ENCODE measurements at regions not wholly inside any gene's neighbourhood (a gene's known extent, or its start where the extent isn't known, plus 50 kb on each side); places are given as distances from the start of the nearest gene placed in this dataset.

- no peak for DNase-seq (ENCODE audit: low spot score)
- in situ Hi-C loops (cut with MboI; ENCODE audit: low pct_unique_long_range_greater_than_20kb, low sequenced_read_pairs, unreplicated experiment): no loop called here
- TF ChIP-seq CTCF (IDR thresholded peaks at IDR 0.05; ENCODE audit: extremely low read depth, insufficient read depth, missing control alignments): no peak
Measured at GRCh38 chr5:173720953-173721600, 104.6 kb upstream of the BOD1 start.

GRCh38 chr5:173721601-173722232, 105.3 kb upstream of the BOD1 start:
- DNase-seq (ENCODE audit: low spot score): no peak
- in situ Hi-C loops (cut with MboI; ENCODE audit: low pct_unique_long_range_greater_than_20kb, low sequenced_read_pairs, unreplicated experiment): no loop called here
- TF ChIP-seq CTCF (IDR thresholded peaks at IDR 0.05; ENCODE audit: extremely low read depth, insufficient read depth, missing control alignments): no peak

- in situ Hi-C loops (cut with MboI; ENCODE audit: low pct_unique_long_range_greater_than_20kb, low sequenced_read_pairs, unreplicated experiment): no loop called here
- no peak for TF ChIP-seq CTCF (IDR thresholded peaks at IDR 0.05; ENCODE audit: extremely low read depth, insufficient read depth, missing control alignments)
- no peak for DNase-seq (ENCODE audit: low spot score)
Measured at GRCh38 chr5:173726846-173727557, 110.6 kb upstream of the BOD1 start.

GRCh38 chr5:173727839-173728778, 111.7 kb upstream of the BOD1 start:
- DNase-seq (ENCODE audit: low spot score): no peak
- in situ Hi-C loops (cut with MboI; ENCODE audit: low pct_unique_long_range_greater_than_20kb, low sequenced_read_pairs, unreplicated experiment): no loop called here
- no peak for TF ChIP-seq CTCF (IDR thresholded peaks at IDR 0.05; ENCODE audit: extremely low read depth, insufficient read depth, missing control alignments)

- in situ Hi-C loops (cut with MboI; ENCODE audit: low pct_unique_long_range_greater_than_20kb, low sequenced_read_pairs, unreplicated experiment): no loop called here
- DNase-seq (ENCODE audit: low spot score): no peak
- TF ChIP-seq CTCF (IDR thresholded peaks at IDR 0.05; ENCODE audit: extremely low read depth, insufficient read depth, missing control alignments): no peak
Measured at GRCh38 chr5:173729079-173729765, 112.8 kb upstream of the BOD1 start.
